AG08396 (cell line): ENCODE measurements at regions not wholly inside any gene's neighbourhood (a gene's known extent, or its start where the extent isn't known, plus 50 kb on each side); places are given as distances from the start of the nearest gene placed in this dataset.

Source experiments
- DNase-seq: peaks from one replicate; pipeline ENCODE4 v3.0.0; 2012; ENCODE audit warnings: low spot score, mixed read lengths

- DNase-seq: no peak
Observed at GRCh38 chr20:40449974-40450616, 238.9 kb downstream of the MAFB start.

DNA sequence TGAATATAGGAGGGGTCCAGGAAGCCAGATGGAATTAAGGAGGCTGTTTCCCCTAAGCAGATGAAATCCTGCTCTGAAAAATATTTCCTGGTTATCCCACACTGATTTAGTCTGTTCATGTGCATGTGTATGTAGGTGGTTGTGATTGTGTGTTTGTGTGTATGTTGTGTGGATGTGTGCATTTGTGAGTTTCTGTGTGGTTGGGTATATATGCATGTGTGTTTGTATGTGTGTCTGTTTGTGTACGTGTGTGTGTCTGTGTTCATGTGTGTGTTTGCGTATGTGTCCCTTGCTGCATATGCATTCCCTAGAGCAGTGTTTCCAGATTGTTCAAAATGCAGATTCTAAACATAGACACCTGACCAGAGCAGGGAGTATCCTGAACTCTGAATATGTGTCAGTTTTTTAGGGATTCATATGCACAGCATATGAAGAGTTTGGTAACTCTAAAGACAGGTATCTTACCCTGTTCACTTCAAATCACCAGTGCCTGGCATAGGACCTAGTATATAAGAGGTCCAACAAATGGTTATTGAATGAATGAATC is 239.8 kb downstream of the MAFB start:
- no peak for DNase-seq

GRCh38 chr20:40446888-40447287 is 242.1 kb downstream of the MAFB start:
- DNase-seq: no peak

DNA sequence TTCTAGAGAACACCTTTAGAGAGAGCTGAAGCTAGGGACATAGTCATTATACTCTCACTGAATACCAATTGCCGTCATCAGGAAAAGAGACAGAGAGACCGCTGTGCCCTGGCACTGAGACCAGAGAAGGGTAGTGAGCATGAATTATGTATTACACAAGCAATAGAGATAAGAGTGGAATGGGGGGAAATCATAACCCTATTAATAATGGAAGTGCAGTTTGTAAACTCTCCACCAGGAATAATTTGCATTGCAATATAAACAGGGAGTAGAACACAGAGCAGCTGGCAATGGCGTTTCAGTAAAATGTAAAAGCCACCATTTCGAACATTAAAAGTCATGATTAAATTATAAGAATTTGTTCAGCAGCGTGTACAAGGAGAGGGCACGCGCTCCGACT is 244.5 kb downstream of the MAFB start:
- no peak for DNase-seq

GRCh38 chr20:40443753-40444152 is 245.3 kb downstream of the MAFB start:
- DNase-seq: no peak

DNA sequence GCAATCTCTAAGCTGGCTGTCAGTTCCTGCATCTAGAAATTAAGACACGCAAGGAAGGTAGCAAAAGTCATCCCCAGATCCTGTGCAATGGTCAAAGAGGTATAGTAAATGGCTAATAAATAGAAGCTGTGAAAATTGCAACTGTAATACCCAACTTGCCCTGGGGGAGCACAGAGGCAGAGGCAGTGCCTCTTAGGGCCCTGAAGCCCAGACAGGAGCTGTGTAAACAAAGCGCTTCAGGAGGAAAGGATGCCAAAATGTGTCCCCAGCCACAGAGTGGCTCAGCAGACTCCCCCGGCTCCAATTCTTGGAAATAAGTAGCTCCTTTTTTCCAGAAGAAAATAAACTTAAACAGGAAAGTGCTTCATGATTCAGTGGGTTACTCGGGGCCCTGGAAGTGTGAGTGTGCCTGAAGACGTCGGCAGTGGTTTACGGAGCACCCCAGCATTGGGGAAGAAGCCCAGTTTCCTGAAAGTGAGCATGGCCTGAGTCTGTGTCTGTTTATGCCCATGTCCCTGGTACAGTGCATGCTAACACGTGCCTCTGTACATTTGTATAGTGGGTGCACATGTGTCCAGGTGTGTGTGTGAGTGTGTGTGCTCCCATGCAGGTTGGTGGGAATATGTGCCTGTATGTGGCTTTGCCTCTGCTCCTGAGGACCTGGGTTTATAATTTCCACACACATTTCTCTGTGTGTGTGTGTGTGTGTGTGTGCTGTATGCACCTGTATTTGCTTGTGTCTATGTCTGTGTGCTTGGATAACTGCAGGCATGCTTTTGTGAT is 246.7 kb downstream of the MAFB start:
- peak; percentile 27 for DNase-seq

- DNase-seq: no peak
Observed at GRCh38 chr20:40441771-40442170, 247.3 kb downstream of the MAFB start.

- DNase-seq: no peak
Observed at GRCh38 chr20:40438161-40438830, 250.7 kb downstream of the MAFB start.

DNA sequence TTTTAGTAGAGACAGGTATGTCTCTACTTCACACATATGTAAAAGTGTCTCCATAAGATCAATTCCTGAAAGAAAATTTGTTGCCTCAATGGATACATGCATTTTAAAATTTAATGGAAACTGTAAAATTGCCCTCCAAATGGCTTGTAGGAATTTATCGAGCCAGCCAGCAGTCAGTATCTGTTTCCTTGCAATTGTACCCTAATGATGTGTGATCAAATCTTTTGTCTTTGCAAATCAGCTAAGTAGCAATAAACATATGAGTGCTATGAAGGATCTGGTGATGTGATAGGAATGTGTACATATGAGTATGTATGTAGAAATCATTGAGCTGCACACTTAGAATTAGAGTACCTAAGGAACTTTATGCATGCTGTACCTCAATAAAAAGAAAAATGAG is 253.0 kb downstream of the MAFB start:
- DNase-seq: no peak

DNA sequence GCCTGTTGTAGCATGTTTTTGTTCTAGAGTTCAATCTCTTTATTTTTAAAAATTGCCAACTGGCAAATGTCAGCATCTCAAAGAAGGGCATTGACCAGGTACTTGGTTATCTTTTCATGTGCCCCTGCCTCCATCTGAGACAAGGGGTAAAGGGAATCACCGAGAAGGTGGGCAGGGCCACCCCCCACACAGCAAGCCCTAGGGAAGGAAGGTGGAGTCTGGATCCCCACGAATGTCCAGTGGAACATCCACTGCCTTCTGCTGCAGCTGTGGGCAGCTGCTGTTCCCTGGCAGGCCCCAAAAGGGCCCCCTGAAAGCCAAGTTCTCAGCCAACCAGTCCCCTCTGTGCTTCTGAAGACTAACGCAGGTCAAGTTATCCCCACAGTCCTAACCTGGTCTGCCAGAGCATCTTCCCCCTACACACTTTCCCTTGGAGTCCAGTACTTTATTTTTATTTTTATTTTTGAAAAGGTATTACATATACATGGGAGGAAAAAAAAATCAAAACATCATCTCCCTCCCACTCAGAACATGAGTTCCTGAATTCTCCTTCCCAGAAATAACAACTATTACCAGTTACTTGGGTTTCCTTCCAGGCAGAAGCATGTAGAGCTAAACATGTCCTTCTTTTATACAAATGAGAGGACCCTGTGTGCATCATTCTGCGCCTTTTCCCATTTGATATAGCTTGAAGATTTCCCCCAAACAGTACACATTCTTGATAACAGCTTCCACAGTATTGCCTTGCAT is 253.7 kb downstream of the MAFB start:
- no peak for DNase-seq

DNA sequence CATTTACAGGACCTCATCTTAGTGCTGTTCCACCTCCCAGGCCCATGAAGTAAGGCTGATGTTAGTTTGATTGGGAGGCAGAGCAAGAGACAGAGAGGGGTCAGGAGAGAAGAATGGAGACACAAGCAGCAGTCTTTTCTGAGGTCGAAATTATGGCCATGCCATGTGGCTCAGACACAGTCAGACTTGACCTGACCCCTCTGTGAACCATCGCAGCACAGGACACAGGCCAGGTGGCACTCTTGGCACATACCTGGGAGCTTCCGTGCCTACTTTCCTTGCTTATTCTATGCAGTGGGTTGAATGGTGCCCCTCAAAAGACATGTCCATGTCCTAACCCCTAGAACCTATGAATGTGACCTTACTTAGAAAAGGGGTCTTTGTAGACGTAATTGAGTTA is 254.9 kb downstream of the MAFB start:
- no peak for DNase-seq

- no peak for DNase-seq
Observed at GRCh38 chr20:40433341-40433861, 255.6 kb downstream of the MAFB start.

GRCh38 chr20:40431611-40432010 is 257.4 kb downstream of the MAFB start:
- no peak for DNase-seq

DNA sequence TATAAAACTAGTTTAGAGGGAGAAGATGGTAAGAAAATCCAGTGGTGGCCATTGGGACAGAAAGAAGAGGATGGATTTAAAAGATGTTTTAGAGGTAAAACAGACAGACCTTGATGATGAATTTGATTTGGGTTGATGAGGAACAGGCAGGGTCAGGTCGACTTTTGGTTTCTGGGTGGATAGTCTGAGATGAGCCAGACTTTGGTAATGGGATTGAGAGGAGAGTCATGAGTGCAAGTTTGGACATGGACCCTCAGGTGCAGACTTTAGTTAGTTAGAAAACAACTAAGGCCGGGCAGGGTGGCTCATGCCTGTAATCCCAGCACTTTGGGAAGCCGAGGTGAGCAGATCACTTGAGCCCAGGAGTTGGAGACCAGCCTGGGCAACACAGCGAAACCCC is 257.9 kb downstream of the MAFB start:
- DNase-seq: no peak

- no peak for DNase-seq
Observed at GRCh38 chr20:40427026-40427425, 262.0 kb downstream of the MAFB start.

GRCh38 chr20:40424695-40425094 is 264.3 kb downstream of the MAFB start:
- DNase-seq: no peak

- DNase-seq: no peak
Observed at GRCh38 chr20:40422656-40423055, 266.4 kb downstream of the MAFB start.

DNA sequence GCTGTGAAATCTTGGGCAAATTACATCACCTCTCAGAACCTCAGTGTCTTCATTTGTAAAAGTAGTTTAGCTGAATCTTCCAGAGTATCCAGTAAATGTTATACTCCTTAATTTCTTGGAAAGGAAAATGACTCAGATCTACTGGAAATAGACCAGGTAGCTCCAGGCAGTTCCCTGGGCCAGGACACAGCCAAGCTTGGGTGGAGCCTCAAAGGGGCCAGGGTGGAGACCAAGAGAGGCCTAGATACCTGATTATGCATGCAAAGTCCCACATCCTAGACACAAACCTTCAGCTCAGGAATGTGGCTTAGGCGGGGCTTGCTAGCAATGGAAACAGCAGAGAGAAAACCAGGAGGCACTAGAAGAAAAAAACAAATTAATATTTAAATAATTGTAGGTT is 272.8 kb downstream of the MAFB start:
- no peak for DNase-seq

- DNase-seq: no peak
Observed at GRCh38 chr20:40414843-40415615, 274.0 kb downstream of the MAFB start.

DNA sequence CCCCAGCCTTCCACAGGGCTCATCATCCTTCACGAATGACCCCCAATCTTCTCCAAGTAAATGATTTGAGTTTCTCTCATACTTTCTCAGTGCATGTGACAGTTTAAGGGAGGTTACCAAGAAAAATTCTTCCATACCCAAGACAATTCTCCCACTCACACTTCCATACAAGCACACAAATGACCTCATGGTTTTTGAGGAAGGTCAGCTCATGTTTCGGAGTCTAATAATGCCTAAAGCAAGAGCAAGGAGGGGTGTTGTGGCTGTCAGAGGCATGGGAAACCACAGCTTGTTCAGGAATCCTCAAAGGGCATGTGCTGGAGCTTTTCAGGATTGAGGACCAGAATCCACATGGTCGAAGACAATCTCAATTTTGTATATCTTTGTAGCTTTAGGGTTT is 279.0 kb downstream of the MAFB start:
- DNase-seq: no peak

- no peak for DNase-seq
Observed at GRCh38 chr20:40397467-40397866, 291.6 kb downstream of the MAFB start.
